Limb (tissue), 2 donors: ENCODE measurements at regions not wholly inside any gene's neighbourhood (a gene's known extent, or its start where the extent isn't known, plus 50 kb on each side); places are given as distances from the start of the nearest gene placed in this dataset.

Experiments
- DNase-seq, 2 donors: peaks; one replicate each; pipeline ENCODE4 v3.0.0-alpha.2; 2016; ENCODE audit errors: extremely low spot score in 2 of 2

DNA sequence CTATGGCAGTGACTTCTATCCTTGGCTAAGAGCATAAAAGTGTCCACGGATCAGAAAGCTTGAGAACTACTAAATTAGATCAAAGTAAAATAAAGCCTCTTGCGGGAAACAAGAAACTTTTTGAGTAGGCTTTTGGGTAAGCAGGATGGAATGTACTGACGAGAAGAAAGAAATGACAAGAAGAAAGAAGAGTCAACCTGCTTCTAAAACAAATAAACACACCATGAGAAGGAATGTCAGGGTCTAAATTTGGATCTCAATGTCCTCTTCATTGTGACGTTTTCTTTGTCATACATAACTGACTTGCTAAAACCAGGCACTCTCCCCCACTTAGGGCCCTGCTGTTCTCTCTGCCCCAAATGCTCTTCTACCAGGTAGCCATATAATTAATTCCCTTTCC lies 290.1 kb upstream of the PTGER4 start:
- DNase-seq: no peak

DNA sequence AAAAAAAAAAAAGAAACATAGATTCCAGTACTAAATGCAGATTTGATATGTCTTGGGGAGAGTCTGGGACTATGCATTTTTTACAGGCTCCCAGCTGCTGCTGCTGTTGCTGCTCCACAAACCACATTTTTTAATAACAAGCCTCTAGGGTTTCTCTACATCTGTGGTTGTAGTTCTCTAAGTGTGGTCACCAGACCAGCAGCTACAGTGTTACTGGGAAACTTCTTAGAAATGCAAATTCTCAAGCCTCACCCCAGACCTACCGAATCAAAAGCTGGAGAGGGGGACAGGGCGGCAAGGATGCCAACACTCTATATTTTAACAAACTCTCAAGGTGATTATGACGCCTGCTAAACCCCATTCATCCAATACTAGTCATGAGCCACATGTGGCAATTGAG lies 293.4 kb upstream of the PTGER4 start:
- DNase-seq: no peak

DNA sequence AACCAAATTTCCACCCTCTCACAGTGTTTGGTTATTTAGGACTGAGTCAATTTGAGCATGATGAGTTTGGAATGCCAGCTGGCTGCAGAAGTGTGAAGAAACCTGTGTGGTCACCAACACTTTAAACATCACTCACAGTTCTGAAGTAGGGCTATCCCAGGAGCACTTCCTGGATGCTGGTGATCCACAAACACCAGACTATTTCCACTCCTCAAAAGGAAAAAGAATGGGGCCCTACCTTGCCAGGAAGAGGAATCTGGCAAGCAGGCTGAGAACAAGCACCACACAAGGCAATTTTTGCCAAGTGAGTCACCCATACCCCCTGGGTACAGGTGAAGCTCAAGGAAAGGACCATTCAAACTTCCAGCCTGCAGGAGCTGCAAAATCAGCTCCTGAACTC lies 294.2 kb upstream of the PTGER4 start:
- no peak for DNase-seq

DNA sequence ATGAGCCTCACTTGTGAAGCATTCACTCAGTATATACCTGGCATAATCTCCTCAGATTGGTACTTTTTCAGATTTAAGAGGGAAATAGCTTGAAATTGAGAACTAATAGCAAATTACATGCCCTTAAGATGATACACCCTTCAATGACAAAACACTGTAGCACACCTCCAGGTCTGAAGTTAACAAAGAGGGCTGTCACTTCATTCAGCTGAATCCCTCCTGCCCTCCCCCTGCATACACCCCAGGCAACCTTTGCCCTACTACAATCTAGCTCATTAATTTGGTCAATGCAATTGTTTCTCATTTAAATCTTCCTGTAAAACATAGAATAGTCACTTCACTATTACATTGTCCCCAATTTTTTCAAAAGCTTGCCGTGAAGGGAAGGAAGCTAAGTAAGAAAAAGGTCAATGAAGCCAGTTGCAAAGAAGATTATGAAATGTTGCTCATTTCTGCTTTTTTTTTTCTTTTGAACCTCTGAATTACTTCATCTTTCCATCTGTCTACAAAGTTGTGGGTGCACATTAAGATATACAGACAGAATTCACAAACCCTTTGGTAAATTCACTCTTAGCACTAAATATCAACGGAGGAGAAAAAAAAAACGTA lies 294.8 kb upstream of the PTGER4 start:
- DNase-seq: no peak

DNA sequence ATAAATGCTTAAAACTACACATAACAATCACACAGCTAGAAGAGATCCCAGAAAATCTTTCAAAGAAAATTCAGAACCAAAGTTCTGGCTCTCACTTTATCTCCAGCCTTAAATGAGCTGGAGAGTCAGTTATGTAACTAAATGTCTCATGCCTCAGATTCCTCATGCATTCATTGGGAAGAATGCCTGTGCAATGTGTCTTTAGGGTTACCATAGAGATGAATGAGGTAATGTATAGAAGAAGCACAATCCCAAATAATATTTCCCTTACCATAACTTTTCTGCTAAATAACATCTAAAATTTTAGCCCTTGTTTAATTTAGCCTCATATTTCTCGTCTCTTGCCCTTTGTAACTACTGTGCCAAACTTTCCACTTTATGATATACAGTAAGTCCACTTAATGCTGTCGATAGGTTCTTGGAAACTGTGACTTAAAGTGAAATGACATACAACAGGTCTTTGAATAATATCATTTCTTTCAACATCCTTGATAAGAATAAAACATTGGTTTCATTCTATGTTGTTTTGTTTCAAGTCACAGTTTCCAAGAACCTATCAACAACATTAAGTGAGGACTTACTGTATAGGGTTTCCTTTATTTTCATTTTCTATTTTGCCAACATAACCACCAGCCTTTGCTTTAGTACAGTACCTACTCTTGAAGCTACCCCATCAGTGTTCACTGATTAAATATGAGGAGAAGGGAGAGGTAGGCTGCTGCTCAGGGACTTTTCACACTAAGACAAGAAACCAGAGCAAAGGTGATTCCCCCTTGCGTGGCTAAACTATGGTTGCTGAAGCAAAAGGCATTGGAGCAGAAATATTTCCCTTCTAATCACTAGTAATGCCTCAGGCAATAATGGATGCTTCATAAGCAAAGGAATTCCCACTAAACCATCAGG lies 295.7 kb upstream of the PTGER4 start:
- DNase-seq: peak in 1 of 2 donors; percentile 44

DNA sequence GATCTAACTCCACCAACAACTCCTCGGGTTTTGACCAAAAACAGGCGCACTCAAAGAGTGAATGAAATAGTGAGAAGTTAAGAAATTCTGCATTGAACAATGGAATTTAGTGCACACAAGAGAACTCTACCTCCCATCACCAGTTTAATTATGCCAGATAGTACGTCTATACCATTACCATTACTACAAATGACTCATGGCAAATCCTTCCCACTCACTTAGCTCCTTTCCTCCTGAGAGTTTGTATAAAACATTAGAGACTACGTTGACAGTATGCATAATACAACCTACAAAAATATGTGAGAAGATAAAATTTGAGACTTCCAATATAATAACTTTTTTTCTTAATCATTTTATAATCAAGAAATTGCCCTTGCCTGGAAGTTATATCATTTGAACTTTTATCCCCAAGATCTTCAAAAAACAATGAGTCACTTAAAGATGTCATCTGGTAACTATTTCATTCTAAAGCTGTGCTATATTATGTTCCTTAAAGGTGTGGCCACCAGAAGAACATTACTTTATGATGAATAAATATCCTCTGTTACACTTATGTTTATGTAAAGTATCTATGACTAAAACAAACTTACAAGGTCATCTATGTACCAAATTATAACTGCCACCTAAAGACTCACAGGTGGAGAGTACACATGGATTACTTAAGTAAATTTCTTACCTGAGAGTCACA lies 297.9 kb upstream of the PTGER4 start:
- no peak for DNase-seq

DNA sequence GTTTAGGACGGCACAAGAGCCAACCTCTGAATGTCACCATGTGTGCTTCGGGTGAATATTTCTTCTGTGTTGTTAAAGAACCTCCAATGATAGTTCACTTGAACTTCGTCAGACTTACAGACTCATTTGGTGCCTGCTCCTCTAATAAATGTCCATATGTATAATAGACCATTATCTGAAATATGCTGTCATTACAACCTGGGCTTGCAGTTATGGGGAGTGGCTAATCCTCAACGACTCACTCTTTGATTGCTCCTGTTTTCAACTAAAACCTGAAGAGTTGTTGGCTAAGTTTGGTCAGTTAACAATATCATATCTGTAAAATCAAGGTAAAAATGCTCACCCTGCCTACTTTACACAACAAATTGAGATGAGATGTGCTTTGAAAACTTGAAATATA lies 298.7 kb upstream of the PTGER4 start:
- no peak for DNase-seq

DNA sequence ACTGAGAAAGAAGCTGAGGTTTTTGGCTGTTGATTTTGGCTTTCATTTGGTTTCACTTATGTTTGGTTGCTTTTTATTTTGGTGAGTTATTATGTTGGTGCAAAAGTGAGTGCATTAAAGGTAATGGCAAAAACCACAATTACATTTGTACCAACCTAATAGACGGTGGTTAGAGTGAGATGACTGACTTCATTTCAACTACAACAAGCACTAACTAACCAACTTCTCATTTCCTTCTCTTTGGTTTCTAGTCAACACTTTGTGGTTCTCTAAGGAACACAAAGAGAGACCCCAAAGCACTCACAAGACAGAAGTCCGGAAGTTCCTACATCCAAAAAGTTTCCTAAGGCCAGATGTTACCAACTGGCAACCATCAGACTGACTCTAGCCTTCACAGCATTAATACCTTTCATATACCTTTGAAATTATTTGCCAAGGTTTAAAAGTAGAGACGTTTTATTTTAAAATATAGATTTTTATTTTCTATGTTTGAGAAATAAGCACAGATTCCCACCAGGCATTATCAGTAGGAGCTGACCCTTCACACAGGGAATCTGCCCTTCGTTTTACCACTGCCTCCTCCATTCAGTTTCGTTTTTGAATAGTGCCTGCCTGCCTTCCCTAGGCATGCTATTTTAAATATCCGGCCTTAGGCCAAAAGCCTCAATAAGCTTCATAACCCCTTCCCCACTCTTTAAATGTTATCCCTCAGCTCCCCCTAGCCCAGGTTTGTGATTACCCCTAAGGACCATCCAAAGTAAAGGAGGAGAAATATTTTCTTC lies 301.1 kb upstream of the PTGER4 start:
- no peak for DNase-seq

DNA sequence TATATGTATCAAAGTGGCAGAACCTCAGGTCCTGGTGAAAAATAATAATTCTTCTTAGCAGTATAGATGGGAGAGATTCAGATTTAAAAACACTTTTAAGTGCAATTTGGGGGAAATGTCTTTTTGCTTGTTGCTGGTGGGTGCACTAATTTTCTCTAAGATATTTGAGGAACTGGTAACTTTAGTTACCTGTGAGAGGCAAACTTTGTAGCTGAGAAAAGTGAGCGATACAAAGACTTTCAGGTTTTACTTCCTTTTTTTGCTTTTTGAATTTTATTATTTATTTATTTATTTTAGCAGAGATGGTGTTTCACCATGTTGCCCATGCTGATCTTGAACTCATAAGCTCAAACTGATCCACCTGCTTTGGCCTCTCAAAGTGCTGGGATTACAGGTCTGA lies 303.1 kb upstream of the PTGER4 start:
- DNase-seq: no peak

DNA sequence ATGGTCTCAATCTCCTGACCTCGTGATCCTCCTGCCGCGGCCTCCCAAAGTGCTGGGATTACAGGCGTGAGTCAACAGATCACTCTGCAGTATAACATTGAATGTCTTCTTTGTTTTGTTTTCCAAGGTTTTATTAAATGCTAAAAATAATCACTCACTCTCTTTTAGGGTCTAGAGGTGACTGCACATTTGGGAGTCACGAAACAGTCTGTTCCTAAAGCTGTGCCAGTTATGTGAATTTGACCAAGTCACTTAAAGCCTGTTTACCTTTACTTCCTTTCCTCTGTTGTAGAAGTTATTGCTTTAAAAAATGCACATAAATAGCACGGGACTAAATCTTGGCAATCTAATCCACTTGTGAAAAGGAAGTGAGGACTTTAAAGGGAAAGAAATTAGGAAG lies 304.9 kb upstream of the PTGER4 start:
- DNase-seq: no peak

DNA sequence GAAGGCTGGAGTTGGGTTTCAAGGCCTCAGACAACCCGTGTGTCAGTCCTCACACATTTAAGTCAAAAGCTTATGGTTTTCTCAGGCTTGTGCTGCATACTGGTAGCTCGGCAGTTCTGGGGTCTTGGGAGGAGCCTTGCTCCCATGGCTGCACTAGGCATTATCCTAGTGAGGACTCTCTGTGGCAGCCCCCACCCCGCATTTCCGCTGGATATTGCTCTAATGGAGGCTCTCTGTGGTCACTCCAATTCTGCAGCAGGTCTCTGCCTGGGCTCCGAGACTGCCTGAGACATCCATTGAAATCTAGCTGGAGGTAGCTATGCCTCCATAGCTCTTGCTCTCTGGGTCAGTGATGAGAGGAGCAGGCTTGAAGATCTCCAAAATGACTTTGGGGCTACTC lies 311.5 kb upstream of the PTGER4 start:
- DNase-seq: no peak

DNA sequence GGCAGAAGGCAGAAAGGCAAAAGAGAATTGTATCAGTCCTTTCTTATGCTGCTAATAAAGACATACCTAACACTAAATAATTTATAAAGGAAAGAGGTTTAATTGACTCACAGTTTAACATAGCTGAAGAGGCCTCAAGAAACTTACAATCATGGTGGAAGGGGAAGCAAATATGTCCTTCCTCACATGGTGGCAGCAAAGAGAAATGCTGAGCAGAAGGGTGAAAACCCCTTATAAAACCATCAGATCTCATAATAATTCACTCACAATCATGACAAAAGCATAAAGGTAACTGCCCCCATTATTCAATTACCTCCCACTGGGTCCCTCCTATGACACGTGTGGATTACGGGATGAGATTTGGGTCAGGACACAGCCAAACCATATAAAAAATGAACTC lies 312.5 kb upstream of the PTGER4 start:
- DNase-seq: no peak

DNA sequence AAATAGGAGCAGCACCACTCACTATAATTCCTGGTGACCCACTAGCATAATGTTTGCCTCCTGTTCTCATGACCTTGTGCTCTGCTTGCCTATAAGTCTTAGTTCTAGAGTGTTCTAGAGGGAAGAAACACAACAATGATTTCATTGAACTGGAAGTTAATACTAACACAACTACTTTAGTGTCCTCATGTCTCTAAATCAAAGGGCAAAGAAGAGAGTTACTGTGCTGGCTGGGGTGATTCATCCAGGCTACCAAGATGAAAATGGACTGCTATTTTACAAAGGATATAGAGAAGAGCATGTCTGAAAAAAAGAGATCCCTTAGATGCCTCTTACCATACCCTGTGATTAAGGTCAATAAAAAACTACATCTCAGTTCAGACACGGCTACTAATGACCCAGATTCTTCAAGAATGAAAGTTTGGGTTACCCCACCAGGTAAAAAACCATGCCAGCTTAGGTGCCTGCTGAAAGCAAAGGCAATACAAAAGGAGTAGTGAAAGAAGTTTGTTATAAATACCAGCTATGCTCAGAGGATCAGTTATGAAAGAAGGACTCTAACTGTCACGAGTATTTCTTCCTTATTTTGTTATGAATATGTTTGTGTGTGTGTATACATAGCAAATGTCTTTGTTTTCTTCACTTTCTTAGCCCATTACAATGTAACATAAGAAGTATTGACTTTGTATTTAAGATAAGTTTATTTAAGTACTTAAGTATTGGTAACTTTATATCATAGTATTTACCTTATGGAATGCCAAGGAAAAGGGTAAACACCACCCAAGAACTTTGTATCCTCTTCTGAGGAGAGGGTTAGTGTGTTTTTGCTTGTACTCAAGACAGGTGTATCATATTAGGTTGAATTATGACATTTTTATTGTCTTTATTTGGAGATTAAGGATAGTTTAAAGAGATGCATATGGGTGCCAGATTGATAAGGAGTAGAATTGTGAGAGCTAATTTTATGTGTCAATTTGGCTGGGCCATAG lies 314.1 kb upstream of the PTGER4 start:
- DNase-seq: no peak

DNA sequence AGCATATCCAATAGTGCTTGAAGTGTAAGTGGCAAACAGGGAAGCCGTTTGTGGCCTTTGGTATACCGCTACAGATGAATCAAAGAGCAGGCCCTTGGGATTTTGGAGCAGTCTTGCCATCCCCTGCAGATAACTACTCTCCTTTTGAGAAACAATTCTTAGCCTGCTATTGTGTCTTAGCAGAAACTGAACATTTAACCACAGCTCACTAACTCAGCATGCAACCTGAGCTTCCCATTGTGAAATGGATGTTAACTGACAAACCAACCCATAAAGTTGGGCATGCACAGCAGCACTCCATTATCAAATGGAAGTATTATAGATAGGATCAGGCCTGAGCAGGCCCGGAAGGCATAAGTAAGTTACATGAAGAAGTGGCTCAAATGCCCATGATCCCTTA lies 315.3 kb upstream of the PTGER4 start:
- no peak for DNase-seq

DNA sequence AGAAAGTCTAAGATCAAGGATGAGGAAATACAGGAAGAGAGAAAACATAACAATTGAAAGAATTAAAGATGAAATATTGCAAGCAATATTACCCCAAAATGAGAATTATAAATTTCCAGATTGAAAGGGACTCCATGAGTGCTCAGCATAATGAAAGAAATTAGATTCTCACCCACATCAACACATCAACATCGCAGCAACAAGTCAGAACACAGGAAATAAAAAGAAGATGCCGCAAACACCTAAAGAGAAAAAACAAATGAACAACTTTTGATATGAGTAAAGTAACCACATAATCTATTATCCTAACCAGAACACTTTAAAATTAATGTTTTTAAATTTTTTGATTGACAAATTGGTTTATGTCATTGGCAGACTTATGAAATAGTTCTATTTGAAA lies 318.3 kb upstream of the PTGER4 start:
- DNase-seq: no peak

DNA sequence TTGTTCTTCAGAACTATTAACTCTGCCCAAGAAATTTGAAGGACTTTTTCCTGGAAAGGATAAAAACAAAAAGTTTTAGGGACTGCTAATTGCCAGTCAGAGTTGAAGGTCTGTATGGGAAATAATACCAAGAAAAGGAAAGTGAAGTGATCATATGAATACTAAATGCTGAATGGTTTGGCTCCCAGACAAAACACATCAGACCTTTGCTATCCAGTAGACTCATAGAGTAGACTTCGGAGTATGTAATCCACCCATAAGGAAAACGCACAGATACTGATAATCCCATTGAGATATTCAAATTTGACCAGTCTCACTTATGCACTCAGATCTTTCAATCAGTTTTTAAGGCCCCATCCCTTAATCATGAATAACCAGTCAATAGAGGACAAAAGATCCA lies 319.0 kb upstream of the PTGER4 start:
- no peak for DNase-seq

DNA sequence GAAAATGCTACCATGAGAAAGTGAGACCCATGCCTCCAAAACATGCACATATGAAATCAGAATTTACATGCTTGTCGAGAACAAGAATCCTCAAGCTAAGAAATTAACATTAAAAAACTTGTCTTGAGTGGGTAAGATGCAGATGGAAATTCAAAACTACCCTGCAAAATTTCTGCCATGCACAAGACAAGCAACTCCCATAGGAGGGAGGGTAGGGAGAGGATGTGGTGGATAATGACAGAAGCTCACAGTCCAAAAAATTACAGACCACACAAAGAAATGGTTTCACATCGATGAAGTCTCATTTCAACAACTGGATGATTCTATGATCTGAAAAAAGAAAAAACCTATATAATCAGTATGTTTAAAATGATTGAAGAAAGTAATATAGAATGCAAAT lies 319.9 kb upstream of the PTGER4 start:
- DNase-seq: no peak

DNA sequence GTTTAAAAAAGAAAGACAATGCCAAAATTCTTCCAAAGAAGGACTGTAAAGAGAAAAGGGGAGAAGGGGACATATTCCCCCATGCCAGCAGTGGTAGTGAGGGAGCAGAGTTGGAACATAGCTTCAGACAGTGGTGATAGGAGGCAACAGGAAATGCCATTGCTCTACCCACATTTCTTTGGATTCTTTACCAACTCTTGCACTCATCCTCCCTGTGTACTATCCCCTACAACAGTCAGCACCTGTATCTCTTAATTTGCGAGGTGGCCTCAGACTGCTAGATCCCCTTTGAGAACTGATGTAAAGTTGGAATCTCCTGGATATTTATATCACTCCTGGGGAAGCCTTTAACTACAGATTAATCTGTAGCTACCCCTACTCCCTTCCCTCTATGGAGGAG lies 320.6 kb upstream of the PTGER4 start:
- no peak for DNase-seq

DNA sequence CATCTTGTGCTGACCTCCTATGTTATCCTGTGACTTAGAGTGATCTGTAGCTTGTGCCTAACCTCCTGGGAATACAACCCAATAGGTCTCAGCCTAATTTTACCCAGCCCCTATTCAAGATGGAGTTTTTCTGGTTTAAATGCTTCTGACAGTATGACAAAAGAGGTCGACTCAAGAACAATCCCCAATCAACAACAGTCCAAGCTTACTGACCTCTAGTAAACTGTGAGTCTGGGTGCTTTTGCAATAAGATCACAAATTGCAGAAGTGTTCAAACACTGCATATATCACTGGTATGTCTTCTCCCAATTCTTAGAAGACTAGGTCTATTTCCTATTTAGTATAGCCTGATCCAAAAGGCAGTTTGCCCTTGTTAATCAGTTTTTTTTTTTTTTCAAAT lies 323.5 kb upstream of the PTGER4 start:
- DNase-seq: no peak

DNA sequence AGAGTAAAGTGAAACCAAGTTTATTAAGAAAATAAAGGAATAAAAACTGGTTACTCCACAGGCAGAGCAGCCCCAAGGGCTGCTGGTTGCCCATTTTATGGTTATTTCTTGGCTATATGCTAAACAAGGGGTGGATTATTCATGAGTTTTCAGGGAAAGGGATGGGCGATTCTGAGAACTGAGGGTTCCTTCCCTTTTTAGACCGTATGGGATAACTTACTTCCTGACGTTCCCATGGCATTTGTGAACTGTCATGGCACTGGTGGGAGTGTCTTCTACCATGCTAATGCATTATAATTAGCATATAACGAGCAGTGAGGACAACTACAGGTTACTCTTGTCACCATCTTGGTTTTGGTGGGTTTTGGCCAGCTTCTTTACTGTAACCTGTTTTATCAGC lies 323.9 kb upstream of the PTGER4 start:
- no peak for DNase-seq

DNA sequence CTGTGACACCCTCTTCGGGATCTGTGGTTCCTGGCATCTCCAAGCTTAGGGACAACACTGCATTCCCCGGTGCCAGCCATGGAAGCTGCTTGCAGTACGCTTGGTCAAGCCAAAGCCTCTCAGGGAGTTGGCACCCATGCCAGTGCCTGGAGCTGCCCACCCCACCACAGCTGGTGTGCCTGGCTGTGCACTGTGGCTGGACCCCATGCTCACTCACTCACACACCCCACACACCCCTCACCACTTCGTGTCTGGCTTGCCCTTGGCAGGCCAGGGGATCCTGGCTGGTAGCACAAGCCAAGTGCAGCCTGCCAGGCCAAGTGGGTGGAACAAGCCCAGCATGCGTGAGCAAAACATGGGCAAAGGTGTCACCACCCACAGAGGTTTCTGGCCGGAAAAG lies 324.5 kb upstream of the PTGER4 start:
- DNase-seq: no peak
